ENCODE measurements at regions not wholly inside any gene's neighbourhood (a gene's known extent, or its start where the extent isn't known, plus 50 kb on each side); places are given as distances from the start of the nearest gene placed in this dataset.
"Not testable (repeated sequence)": the region's sequence is repeated elsewhere in the genome, so short reads cannot be mapped to it uniquely, and the experiment has no call there.

DNA sequence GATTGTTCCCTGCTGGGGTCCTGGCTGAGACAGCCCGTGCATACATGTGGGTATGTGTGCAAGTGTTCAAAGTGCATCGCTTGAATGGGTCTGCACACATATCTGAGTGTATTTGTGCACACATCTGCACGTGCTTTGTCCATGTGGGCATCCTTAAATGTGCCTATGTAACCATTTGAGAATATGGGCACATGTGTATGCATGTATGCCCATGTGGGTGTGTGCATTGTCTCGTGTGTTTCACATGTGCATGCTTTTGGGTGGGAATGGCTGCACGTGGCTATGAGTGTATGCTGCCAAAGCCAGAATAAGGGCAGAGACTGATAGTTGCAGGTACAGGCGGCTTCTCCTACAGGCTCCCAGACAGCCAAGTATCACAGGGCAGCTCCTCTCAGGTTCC, 107.3 kb downstream of the LHX2 start:
- POLR2A ChIA-PET, result no interaction called here
- H3K4me1 Mint-ChIP-seq, result no peaks in the 10 kb centered on the region
- no peak for DNase-seq
- H3K4me3 Mint-ChIP-seq, result no peak overlapping the region
- H3K9me3 Mint-ChIP-seq, result peaks cover 3% of the 10 kb centered on the region
- no peaks in the 10 kb centered on the region for H3K36me3 Mint-ChIP-seq
- ATAC-seq (ENCODE audit: low read depth), result no peak
- no peak overlapping the region for H3K27ac Mint-ChIP-seq
- H3K27me3 Mint-ChIP-seq, result peaks cover 5% of the 10 kb centered on the region

DNA sequence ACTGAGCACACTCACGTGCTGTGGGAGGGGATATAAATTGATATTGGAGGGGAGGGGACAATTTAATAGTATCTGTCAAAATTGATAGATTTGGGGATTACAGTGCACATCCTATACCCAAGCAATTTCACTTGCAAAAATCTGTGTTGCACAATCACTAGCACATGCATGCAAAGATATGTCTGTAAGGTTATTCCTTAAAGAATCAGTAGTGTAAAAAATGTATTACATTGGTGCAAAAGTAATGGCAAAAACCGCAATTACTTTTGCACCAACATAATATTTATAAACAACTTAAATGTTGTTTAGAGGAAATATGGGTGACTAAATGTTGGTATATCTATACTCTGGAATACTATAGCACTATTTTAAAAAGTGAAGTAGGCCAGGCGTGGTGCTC, 108.7 kb downstream of the LHX2 start:
- Mint-ChIP-seq H3K27me3 (peaks cover 5% of the 10 kb centered on the region), H3K4me3 (no peak overlapping the region), H3K36me3 (no peaks in the 10 kb centered on the region), H3K4me1 (no peaks in the 10 kb centered on the region), H3K9me3 (peaks cover 3% of the 10 kb centered on the region), H3K27ac (no peak overlapping the region)
- POLR2A ChIA-PET, result no interaction called here
- ATAC-seq (ENCODE audit: low read depth), result no peak
- DNase-seq, result no peak

DNA sequence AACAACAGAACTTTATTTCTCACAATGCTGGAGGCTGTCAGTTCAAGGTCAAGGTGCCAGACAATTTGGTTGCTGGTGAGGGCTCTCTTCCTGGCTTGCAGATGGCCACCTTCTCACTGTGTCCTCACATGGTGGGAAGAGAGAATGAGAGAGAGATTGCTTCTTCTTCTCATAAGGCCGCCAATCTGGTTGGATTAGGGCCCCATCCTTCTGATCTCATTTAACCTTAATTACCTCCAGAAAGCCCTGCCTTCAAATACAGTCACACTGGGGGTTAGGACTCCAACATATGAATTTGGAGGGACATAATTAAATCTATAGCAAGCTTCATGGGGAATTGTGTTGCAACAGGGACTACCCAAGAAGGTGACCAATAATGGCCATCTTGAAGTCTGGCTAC, 110.2 kb downstream of the LHX2 start:
- no peak for DNase-seq
- Mint-ChIP-seq H3K4me3 (no peak overlapping the region), H3K9me3 (no peaks in the 10 kb centered on the region), H3K27ac (no peak overlapping the region), H3K4me1 (peaks cover under 1% of the 10 kb centered on the region), H3K36me3 (no peaks in the 10 kb centered on the region), H3K27me3 (peaks cover 2% of the 10 kb centered on the region)
- POLR2A ChIA-PET, result no interaction called here
- ATAC-seq (ENCODE audit: low read depth), result no peak

DNA sequence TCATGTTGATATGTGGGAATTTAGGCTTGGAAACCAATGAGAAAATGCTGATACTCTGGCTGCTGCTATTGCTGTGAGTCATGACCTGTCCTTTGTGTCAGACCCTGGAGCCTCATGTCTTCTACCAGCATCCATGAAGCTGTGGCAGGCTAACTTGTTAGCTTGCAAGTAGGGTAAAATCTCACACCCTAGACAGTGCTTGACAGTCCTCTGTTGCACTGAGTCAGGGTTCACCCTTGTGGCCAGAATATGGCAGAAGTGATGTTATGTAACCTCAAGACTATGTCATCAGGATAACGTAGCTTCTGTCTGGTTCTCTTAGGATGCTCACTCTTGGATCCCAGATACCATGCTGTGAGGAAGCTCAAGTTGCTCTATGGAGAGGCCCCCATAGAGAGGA, 110.8 kb downstream of the LHX2 start:
- DNase-seq (no peak), ATAC-seq (ENCODE audit: low read depth) (no peak)
- no peak overlapping the region for H3K4me3 Mint-ChIP-seq
- H3K9me3 Mint-ChIP-seq, result no peaks in the 10 kb centered on the region
- H3K27me3 Mint-ChIP-seq, result peaks cover 2% of the 10 kb centered on the region
- no peaks in the 10 kb centered on the region for H3K36me3 Mint-ChIP-seq
- H3K4me1 Mint-ChIP-seq, result peaks cover 5% of the 10 kb centered on the region
- POLR2A ChIA-PET, result no interaction called here
- H3K27ac Mint-ChIP-seq, result no peak overlapping the region

DNA sequence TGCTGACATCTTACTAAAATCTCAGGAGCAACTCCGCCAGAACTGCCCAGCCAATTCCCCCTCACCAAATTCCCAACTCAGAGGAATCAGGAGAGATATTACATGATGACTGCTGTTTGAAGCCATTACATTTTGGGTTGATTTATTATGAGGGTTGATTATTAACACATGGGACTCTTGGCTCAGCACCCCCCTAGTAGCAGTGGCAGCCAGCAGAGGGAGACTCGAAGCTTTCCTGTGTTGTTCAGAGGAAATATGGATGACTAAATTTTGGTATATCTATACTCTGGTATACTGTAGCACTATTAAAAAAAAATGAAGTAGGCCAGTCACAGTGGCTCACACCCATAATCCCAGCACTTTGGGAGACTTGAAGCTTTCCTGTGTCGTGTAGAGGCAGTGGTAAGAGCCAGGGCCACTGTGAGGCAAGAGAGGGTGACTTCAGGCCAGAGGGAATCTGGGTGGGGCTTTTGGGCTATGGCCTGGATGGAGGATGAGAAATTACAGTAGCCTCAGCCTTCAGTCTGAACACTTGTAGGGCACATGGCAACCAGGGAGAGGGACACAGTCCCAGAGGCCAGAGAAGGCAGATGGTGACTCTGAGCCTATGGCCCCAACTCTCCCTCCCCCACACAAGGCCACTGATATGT, 111.4 kb downstream of the LHX2 start:
- Mint-ChIP-seq H3K36me3 (no peaks in the 10 kb centered on the region), H3K27me3 (peaks cover 2% of the 10 kb centered on the region), H3K27ac (no peak overlapping the region), H3K9me3 (no peaks in the 10 kb centered on the region), H3K4me3 (no peak overlapping the region), H3K4me1 (peaks cover 5% of the 10 kb centered on the region)
- POLR2A ChIA-PET, result no interaction called here
- DNase-seq, result no peak
- no peak for ATAC-seq (ENCODE audit: low read depth)

DNA sequence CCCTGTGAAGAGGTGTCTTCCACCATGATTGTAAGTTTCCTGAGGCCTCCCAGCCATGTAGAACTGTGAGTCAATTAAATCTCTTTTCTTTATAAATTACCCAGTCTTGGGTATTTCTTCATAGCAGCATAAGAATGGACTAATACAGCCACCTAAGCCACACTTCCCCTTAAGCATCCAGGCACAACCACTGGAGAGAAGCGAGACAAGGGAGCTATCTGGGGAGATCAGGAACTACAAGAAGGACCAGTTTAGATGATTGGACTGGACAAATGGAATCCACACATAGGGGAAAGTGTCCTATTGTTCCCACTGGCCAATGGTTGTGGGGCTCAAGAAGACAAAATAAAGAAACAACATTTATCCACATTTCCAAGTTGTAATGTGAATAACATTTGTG, 112.1 kb downstream of the LHX2 start:
- H3K27ac Mint-ChIP-seq; H3K27me3 Mint-ChIP-seq; H3K9me3 Mint-ChIP-seq; ATAC-seq (ENCODE audit: low read depth); DNase-seq; POLR2A ChIA-PET; H3K4me3 Mint-ChIP-seq; H3K36me3 Mint-ChIP-seq; H3K4me1 Mint-ChIP-seq: not testable (repeated sequence)

DNA sequence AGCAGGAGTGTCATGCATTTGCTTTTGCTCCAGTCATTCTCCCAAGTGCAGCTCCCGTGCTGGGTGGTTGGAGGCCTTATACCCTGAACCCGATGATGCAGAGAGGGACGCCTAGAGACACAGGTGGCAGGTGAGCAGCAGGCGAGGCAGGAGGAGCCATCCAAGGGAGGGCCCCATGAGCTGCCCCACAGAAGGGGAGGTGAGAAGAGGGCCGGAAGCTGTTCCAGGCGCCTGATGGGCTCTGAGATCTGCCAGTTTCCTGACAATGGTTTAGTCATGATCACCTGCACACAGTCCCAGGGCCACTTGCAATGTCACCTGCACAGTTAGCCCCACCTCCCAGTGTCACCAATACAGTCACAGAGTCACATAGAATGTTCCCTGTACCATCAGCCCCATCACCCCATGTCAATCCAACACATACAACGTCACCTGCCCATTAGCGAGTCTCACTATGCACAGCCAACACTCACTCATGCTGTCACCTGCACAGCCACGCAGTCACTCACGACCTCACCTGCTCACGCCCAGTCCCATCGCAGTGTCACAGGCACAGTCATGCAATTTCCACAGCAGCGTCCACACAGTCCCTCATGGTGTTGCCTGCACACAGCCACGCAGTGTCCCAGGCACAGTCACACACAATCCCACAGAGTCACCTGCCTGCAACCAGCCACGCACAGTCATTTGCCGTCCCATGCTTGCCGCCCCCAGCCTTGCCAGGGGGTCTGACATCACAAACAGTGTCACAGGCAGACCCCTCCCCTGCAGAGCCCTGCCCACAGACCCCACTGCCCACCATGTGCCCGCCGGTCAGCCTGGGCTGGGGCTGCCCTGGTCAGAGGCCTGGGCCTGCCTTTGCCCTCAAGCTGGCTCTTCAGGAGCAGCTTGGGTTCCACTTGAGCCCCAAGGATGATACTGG, 113.4 kb downstream of the LHX2 start:
- Mint-ChIP-seq H3K36me3 (no peaks in the 10 kb centered on the region), H3K4me1 (peaks cover 5% of the 10 kb centered on the region), H3K27ac (no peak overlapping the region), H3K9me3 (no peaks in the 10 kb centered on the region), H3K4me3 (no peak overlapping the region), H3K27me3 (peaks cover 4% of the 10 kb centered on the region)
- POLR2A ChIA-PET, result no interaction called here
- ATAC-seq (ENCODE audit: low read depth) (no peak), DNase-seq (no peak)

DNA sequence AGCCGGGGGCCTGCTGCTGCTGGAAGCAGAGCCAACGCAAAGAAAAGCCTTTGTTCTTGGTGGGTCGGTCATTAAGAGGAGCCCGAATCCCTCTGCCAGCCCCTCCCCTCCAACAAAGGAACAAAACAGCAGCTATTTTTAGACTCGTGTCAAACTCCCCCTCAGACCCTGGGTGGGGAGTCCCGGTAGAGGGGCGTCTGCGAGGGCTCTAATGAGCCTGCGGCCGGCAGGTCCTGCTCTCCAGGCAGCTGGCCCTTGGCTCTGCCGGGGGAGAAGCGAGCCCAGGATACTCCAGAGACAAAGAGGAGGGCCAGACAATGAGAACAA, 114.0 kb downstream of the LHX2 start:
- H3K27ac Mint-ChIP-seq, result no peak overlapping the region
- H3K36me3 Mint-ChIP-seq, result no peaks in the 10 kb centered on the region
- H3K9me3 Mint-ChIP-seq, result no peaks in the 10 kb centered on the region
- POLR2A ChIA-PET, result no interaction called here
- H3K4me3 Mint-ChIP-seq, result no peak overlapping the region
- peaks cover 5% of the 10 kb centered on the region for H3K4me1 Mint-ChIP-seq
- DNase-seq (no peak), ATAC-seq (ENCODE audit: low read depth) (no peak)
- peaks cover 4% of the 10 kb centered on the region for H3K27me3 Mint-ChIP-seq

DNA sequence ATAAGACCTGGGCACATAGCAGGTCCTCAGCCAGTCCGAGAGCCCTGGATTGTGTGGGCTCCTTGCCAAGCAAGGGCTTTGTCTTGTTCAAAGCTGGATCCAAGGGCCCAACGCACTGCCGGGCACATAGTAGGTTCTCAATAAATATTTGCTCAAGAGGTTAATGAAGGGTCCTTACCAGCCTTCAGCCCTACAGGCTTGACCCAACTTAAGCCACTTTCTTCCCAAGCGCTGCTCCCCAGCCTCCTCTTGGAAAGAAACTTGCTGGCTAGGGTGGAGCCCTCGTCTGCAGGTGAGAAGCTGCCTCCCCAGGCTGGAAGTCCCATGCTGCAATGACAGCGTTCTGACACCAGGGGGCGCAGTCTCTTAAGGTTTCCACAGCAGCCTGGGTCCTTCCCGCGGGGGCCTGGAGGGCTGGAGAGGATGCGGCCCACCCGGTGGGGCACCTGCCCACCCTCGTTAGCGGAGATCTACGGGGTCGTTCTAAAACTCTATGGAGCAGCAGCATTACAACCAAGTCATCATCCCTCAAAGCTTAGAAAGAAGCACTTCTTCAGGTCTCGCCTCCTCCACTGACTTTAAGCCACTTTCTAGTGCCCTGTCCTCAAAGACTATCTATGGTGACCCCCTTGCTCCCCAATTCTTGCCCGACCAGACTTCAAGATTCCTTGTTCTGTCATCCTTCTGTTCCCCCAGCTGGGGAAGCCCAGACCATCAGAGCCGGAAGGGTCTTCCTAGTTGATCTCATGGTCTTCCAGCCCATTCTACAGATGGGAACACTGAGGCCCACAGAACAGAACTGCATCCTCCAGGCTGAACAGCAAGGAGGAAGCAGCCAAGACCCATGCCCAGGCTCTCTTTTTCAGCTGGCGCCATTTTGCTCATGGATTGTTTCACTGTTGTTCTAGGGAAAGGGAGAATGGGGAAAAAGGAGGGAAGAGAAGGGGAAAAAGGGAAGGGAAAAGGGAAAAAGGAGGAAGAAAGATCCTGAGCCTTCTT, 115.4 kb downstream of the LHX2 start:
- DNase-seq, result peak; percentile 85
- Mint-ChIP-seq H3K9me3 (no peaks in the 10 kb centered on the region), H3K4me3 (no peak overlapping the region), H3K4me1 (peaks cover 5% of the 10 kb centered on the region), H3K36me3 (no peaks in the 10 kb centered on the region), H3K27ac (peak overlapping the region; percentile 5), H3K27me3 (peaks cover 10% of the 10 kb centered on the region)
- ATAC-seq (ENCODE audit: low read depth), result peak; percentile 76
- POLR2A ChIA-PET, result interaction anchor here (0.5 to 1.4 kb wide), 3 partner anchors 130 to 275 kb away, joined by 3 to 4 read pairs (median 4); no protein-coding TSS in a partner anchor

DNA sequence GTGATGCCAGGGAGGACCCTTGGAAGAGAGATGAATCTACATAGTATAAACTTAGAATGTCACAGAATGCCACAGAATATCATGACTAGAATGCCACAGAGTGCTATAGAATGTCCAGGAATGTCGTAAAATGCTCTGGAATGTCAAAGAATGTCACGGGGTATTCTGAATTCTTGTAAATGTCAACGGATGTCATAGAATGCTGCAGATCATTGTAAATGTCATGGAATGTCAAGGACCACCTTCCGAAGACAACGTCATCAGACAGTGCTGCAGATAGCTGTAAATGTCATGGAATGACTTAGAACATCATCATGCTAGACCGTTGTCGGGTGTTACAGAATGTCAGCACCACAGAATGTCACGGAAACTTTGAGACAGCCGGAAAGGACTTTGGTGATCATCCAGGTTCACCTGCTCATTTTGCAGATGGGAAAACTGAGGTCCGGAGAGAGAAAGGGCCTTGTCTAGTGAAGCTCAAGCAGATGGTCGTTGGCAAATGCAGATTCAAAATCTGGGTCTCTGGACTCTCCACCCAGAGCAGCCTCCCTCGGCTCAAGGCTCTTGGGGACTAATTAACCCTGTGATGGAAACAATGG, 117.1 kb downstream of the LHX2 start:
- Mint-ChIP-seq H3K27me3 (peaks cover 18% of the 10 kb centered on the region), H3K4me1 (peaks cover 5% of the 10 kb centered on the region), H3K9me3 (no peaks in the 10 kb centered on the region), H3K36me3 (no peaks in the 10 kb centered on the region), H3K4me3 (no peak overlapping the region), H3K27ac (no peak overlapping the region)
- DNase-seq (no peak), ATAC-seq (ENCODE audit: low read depth) (no peak)
- POLR2A ChIA-PET, result no interaction called here

DNA sequence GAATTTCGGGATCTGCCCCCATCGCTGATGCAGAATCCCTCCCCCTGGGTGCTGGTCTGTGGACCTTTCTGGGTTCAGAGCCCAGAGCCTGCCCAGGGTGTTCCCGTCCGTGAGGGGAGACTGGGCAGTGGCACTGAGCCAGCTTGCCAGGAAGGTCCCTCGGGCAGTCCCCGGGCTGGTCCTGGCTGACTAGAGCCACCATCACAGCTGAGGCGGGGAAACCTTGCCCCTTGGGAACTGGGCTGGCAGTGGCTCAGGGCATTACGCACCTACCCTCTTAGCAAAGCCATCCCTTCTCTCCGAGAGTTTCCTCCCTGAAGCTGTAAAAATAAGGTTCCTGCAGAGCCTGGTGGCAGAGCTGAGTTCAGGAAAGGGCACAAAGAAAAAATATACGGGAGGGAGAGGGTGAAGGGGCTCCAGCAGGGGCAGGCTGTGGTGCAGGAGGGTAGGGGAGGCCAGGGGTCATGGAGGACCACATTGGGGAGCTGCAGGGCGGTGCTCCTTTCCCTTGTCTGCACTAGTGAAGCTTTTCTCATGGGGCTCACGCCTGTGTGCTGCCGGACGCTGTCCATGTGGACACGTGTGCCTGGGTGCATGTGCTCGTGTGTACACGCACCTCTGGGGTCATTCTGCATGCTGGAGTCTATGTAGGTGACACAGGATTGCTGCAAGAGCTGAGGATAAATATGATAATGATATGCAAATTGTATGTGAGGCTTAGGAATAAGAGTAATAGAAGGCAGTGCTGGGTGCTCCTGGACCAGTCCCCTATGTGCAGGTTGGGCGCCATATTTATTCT, 118.9 kb downstream of the LHX2 start:
- Mint-ChIP-seq H3K27ac (no peak overlapping the region), H3K27me3 (peaks cover 18% of the 10 kb centered on the region), H3K9me3 (no peaks in the 10 kb centered on the region), H3K4me1 (peaks cover 5% of the 10 kb centered on the region), H3K4me3 (no peak overlapping the region), H3K36me3 (no peaks in the 10 kb centered on the region)
- POLR2A ChIA-PET, result no interaction called here
- ATAC-seq (ENCODE audit: low read depth) (no peak), DNase-seq (no peak)

DNA sequence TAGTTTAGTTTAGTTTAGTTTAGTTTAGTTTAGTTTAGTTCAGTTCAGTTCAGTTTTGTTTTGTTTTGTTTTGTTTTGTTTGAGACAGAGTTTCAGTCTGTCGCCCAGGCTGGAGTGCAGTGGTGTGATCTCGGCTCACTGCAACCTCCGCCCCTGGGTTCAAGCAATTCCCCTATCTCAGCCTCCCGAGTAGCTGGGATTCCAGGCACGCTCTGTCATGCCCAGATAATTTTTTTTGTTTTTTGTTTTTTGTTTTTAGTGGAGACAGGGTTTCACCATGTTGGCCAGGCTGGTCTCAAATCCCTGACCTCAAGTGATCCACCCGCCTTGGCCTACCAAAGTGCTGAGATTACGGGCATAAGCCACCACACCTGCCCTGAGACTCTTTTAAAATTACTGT, 120.0 kb downstream of the LHX2 start:
- H3K27ac Mint-ChIP-seq; DNase-seq; H3K36me3 Mint-ChIP-seq; POLR2A ChIA-PET; ATAC-seq (ENCODE audit: low read depth); H3K4me3 Mint-ChIP-seq; H3K4me1 Mint-ChIP-seq; H3K9me3 Mint-ChIP-seq: not testable (repeated sequence)
- peaks cover 21% of the 10 kb centered on the region for H3K27me3 Mint-ChIP-seq
